ENCODE measurements at regions not wholly inside any gene's neighbourhood (a gene's known extent, or its start where the extent isn't known, plus 50 kb on each side); places are given as distances from the start of the nearest gene placed in this dataset.
"Not testable (repeated sequence)": the region's sequence is repeated elsewhere in the genome, so short reads cannot be mapped to it uniquely, and the experiment has no call there.

GRCh38 chr4:24195991-24196736, 306.3 kb upstream of the PPARGC1A start:
- no peak for DNase-seq

- no peak for DNase-seq
These were observed 302.3 kb upstream of the PPARGC1A start for GRCh38 chr4:24192018-24192641.

- DNase-seq, result no peak
These were observed 301.2 kb upstream of the PPARGC1A start for GRCh38 chr4:24190761-24191695.

- no peak for DNase-seq
These were observed 298.6 kb upstream of the PPARGC1A start for GRCh38 chr4:24188459-24188858.

- DNase-seq, result no peak
These were observed 296.6 kb upstream of the PPARGC1A start for GRCh38 chr4:24186466-24186865.

GRCh38 chr4:24181005-24181404, 291.2 kb upstream of the PPARGC1A start:
- DNase-seq, result no peak

GRCh38 chr4:24180586-24180985, 290.7 kb upstream of the PPARGC1A start:
- DNase-seq, result no peak

GRCh38 chr4:24179201-24179840, 289.5 kb upstream of the PPARGC1A start:
- no peak for DNase-seq

GRCh38 chr4:24177443-24177842, 287.6 kb upstream of the PPARGC1A start:
- DNase-seq, result not testable (repeated sequence)

- DNase-seq, result no peak
These were observed 285.9 kb upstream of the PPARGC1A start for GRCh38 chr4:24175707-24176106.

GRCh38 chr4:24174602-24175001, 284.8 kb upstream of the PPARGC1A start:
- DNase-seq, result no peak

GRCh38 chr4:24172406-24172805, 282.6 kb upstream of the PPARGC1A start:
- no peak for DNase-seq

- DNase-seq, result no peak
These were observed 280.1 kb upstream of the PPARGC1A start for GRCh38 chr4:24169956-24170355.

- no peak for DNase-seq
These were observed 278.8 kb upstream of the PPARGC1A start for GRCh38 chr4:24168658-24169057.

GRCh38 chr4:24166501-24166900, 276.7 kb upstream of the PPARGC1A start:
- no peak for DNase-seq

GRCh38 chr4:24164797-24165196, 274.9 kb upstream of the PPARGC1A start:
- no peak for DNase-seq

GRCh38 chr4:24164054-24164693, 274.3 kb upstream of the PPARGC1A start:
- DNase-seq, result no peak

GRCh38 chr4:24163314-24163713, 273.5 kb upstream of the PPARGC1A start:
- no peak for DNase-seq

- no peak for DNase-seq
These were observed 270.5 kb upstream of the PPARGC1A start for GRCh38 chr4:24160358-24160757.

GRCh38 chr4:24158031-24158430, 268.2 kb upstream of the PPARGC1A start:
- DNase-seq, result no peak

- DNase-seq, result no peak
These were observed 260.2 kb upstream of the PPARGC1A start for GRCh38 chr4:24150034-24150433.

GRCh38 chr4:24146127-24146526, 256.3 kb upstream of the PPARGC1A start:
- no peak for DNase-seq

GRCh38 chr4:24145591-24145990, 255.7 kb upstream of the PPARGC1A start:
- no peak for DNase-seq

All from NCI-H526 (cell line).